ENCODE measurements at regions not wholly inside any gene's neighbourhood (a gene's known extent, or its start where the extent isn't known, plus 50 kb on each side); places are given as distances from the start of the nearest gene placed in this dataset.

DNA sequence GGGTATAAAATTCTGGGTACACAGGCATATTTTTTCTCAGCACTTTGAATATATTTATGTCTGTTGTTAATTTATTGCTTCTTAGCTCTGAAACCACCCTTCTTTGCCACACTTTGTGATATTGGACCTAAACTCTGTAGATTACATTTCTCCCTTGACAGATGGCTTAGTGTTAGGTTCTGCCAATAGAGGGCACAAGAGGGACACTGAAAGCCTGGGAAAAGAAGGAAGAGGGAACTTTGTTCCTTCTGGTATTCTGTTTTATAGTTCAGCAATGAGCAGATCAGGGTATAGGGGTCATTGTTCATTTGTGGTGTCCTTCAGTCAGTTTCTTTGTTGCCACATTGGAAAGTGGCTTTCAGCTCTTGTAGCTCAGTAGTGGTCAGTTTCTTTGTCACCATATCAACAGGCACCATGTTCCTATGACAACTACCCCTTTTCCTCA, 423.5 kb upstream of the PROX1 start:
- TF ChIP-seq POLR2AphosphoS5 (IDR thresholded peaks at IDR 0.05) (no peak), CTCF (IDR thresholded peaks at IDR 0.05 in 8 of 11, conservative IDR thresholded peaks at IDR 0.05 in 3 of 11) (peak in 5 of 11 experiments; percentile 22 to 32 (median 30)), POLR2A (IDR thresholded peaks at IDR 0.05) (no peak)
